Keratinocyte (primary cell): ENCODE measurements at regions not wholly inside any gene's neighbourhood (a gene's known extent, or its start where the extent isn't known, plus 50 kb on each side); places are given as distances from the start of the nearest gene placed in this dataset.

Experiments
- DNase-seq: peaks from one replicate; pipeline ENCODE4 v3.0.0-alpha.2; 2011; ENCODE audit warnings: low read depth, missing footprints, low spot score
- FAIRE-seq: peaks from 2 replicates; lab custom pipeline; 2011; peaks lifted over from hg19 to GRCh38; lab: Jason Lieb, UNC
- H2AFZ ChIP-seq: 2 replicates; pipeline ENCODE4 v1.6.0; 2012; ENCODE audit warnings: low read length, control low read depth, inconsistent platforms; ENCODE audit not compliant: control insufficient read depth
- H3K27ac ChIP-seq: 2 replicates; pipeline ENCODE4 v1.5.1; 2011; ENCODE audit warnings: low read length; ENCODE audit not compliant: control insufficient read depth, insufficient read depth
- H3K27me3 ChIP-seq: 3 replicates; pipeline ENCODE4 v1.6.0; 2011; ENCODE audit warnings: low read length; ENCODE audit not compliant: control insufficient read depth, insufficient read depth; ENCODE audit errors: extremely low read depth
- H3K36me3 ChIP-seq, 2 experiments: 2 replicates in 1 of 2; 3 replicates in 1 of 2; pipeline ENCODE4 v1.5.1; 2011; ENCODE audit warnings: low read length in 2 of 2, mild to moderate bottlenecking in 1 of 2; ENCODE audit not compliant: control insufficient read depth in 2 of 2, insufficient read depth in 2 of 2; ENCODE audit errors: extremely low read depth in 1 of 2
- H3K4me1 ChIP-seq: 3 replicates; pipeline ENCODE4 v1.5.1; 2011; ENCODE audit warnings: low read length; ENCODE audit not compliant: control insufficient read depth, insufficient read depth; ENCODE audit errors: extremely low read depth
- H3K4me2 ChIP-seq: 3 replicates; pipeline ENCODE4 v1.6.0; 2011; ENCODE audit warnings: low read depth, low read length; ENCODE audit not compliant: control insufficient read depth, insufficient read depth; ENCODE audit errors: extremely low read depth
- H3K4me3 ChIP-seq, 3 experiments: fragments of 200-600 bp in 1 of 3; sonication (generic) in 1 of 3; 2 replicates in 2 of 3; 3 replicates in 1 of 3; pipeline ENCODE4 v1.5.1; 2011 to 2016; ENCODE audit warnings: low read length in 3 of 3, mild to moderate bottlenecking in 3 of 3, control low read depth in 2 of 3, inconsistent platforms in 1 of 3, low read depth in 1 of 3, mixed read lengths in 1 of 3, mixed run types in 1 of 3, moderate library complexity in 1 of 3; ENCODE audit not compliant: control insufficient read depth in 2 of 3, insufficient read depth in 2 of 3; ENCODE audit errors: extremely low read depth in 1 of 3
- H3K79me2 ChIP-seq: 2 replicates; pipeline ENCODE4 v1.6.0; 2012; ENCODE audit warnings: low read length; ENCODE audit not compliant: control insufficient read depth, insufficient read depth
- H3K9ac ChIP-seq: 3 replicates; pipeline ENCODE4 v1.6.0; 2011; ENCODE audit warnings: low read length; ENCODE audit not compliant: control insufficient read depth, insufficient read depth; ENCODE audit errors: extremely low read depth
- H3K9me1 ChIP-seq: 3 replicates; pipeline ENCODE4 v1.6.0; 2011; ENCODE audit warnings: low read length; ENCODE audit not compliant: control insufficient read depth, insufficient read depth; ENCODE audit errors: extremely low read depth
- H3K9me3 ChIP-seq: 2 replicates; pipeline ENCODE4 v1.5.1; 2012; ENCODE audit warnings: low read depth, low read length; ENCODE audit not compliant: control insufficient read depth
- H4K20me1 ChIP-seq: 3 replicates; pipeline ENCODE4 v1.6.0; 2011; ENCODE audit warnings: low read length; ENCODE audit not compliant: control insufficient read depth, insufficient read depth; ENCODE audit errors: extremely low read depth
- EZH2 ChIP-seq: IDR thresholded peaks from one replicate; pipeline ENCODE4 v1.6.1; 2012; ENCODE audit warnings: inconsistent platforms, mild to moderate bottlenecking, low read length, moderate library complexity
- dilution Hi-C: fragments of 300-500 bp; cut with MboI; formaldehyde crosslinking; loops from one replicate; pipeline ENCODE4 v1.7.0; 2020; ENCODE audit warnings: low sequenced_read_pairs; ENCODE audit not compliant: extremely low pct_ligation_motif_present
- TF ChIP-seq, protein P1 (sequence below), 3 experiments: IDR thresholded peaks in 1 of 3; conservative IDR thresholded peaks in 1 of 3; optimal IDR thresholded peaks in 1 of 3; 2 replicates in 2 of 3; 3 replicates in 1 of 3; pipeline versions ENCODE3 to v1.5.1; 2011; ENCODE audit warnings: low read length in 3 of 3, mild to moderate bottlenecking in 3 of 3, moderate library complexity in 2 of 3, control low read depth in 1 of 3, inconsistent platforms in 1 of 3; ENCODE audit not compliant: insufficient read depth in 2 of 3; ENCODE audit errors: extremely low read depth in 1 of 3

DNA sequence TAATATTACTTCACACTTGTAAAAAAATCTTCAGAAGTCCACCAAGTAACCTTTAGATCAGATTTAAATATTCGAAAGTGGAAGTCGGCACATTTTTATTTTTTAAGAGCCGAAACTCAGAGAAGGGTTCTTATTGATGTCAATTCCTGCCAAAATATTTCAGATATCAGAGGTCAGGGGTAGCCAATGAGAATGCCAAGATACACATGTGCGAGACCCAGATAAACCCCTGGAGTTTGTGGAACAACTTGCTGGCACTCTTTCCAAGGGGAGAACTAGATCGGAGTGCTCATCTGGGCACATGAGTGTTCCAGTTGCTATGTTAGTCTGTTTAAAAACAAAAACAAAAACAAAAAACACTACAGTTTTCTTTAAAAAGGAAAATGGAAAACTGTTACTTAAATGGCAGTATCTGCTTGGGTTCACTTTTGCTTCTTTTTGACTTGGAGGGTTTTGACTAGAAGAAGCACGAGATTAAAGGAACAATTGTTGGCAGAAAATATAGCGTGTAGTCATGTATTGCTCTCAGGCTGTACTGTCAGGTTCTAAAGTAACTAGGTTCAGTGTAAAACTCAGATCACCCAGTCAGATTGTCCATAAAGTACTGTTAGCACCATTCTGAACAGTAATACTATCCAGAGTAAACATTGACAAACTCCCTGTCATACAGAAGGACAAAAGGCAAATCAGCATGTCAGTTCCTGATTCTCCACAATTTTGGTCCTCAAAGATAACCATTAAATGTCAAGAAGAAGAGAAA, 188.0 kb upstream of the PACRGL start:
- Histone ChIP-seq H3K4me2 (no peak overlapping the region), H3K36me3 (no peaks in the 10 kb centered on the region), H3K27ac (no peak overlapping the region), H3K4me3 (no peak overlapping the region), H4K20me1 (no peaks in the 10 kb centered on the region), H3K27me3 (no peaks in the 10 kb centered on the region), H3K79me2 (no peaks in the 10 kb centered on the region), H3K9ac (no peak overlapping the region), H3K9me3 (no peaks in the 10 kb centered on the region), H3K9me1 (no peaks in the 10 kb centered on the region), H3K4me1 (no peaks in the 10 kb centered on the region), H2AFZ (no peak overlapping the region)
- FAIRE-seq: no peak
- dilution Hi-C loops: no loop called here
- no peak for DNase-seq
- TF ChIP-seq, protein P1, sequence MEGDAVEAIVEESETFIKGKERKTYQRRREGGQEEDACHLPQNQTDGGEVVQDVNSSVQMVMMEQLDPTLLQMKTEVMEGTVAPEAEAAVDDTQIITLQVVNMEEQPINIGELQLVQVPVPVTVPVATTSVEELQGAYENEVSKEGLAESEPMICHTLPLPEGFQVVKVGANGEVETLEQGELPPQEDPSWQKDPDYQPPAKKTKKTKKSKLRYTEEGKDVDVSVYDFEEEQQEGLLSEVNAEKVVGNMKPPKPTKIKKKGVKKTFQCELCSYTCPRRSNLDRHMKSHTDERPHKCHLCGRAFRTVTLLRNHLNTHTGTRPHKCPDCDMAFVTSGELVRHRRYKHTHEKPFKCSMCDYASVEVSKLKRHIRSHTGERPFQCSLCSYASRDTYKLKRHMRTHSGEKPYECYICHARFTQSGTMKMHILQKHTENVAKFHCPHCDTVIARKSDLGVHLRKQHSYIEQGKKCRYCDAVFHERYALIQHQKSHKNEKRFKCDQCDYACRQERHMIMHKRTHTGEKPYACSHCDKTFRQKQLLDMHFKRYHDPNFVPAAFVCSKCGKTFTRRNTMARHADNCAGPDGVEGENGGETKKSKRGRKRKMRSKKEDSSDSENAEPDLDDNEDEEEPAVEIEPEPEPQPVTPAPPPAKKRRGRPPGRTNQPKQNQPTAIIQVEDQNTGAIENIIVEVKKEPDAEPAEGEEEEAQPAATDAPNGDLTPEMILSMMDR (optimal IDR thresholded peaks at IDR 0.05 in 1 of 3, IDR thresholded peaks at IDR 0.05 in 1 of 3, conservative IDR thresholded peaks at IDR 0.05 in 1 of 3; ENCODE audit: extremely low read depth in 1 of 3, insufficient read depth in 2 of 3, low read length in 3 of 3): no peak
- TF ChIP-seq EZH2: no peak

DNA sequence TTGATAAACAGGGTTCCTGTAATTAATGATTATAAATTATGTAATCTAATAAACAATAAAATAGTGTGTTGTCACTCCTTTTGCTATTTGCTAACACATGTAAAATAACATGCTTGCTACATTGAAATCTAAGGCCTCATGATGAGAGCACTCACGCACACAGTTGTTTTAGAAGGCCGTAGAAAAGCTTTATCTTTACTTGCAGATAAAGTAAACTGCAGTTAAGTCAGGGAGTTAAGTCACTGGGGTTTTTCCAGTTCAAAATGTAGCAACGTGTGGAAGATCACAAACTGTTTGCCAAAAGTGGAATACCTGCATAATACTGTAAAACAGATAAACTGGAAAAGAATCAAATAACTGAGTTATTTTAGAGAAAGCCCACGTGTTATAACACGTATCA, 187.3 kb upstream of the PACRGL start:
- dilution Hi-C loops: no loop called here

More for the DNA sequence above, 187.3 kb upstream of the PACRGL start:
- no peak overlapping the region for H3K4me3 ChIP-seq
- DNase-seq (no peak), FAIRE-seq (no peak)
- no peaks in the 10 kb centered on the region for H3K36me3 ChIP-seq
- H3K9ac ChIP-seq: no peak overlapping the region
- H3K9me3 ChIP-seq: no peaks in the 10 kb centered on the region
- H4K20me1 ChIP-seq: no peaks in the 10 kb centered on the region
- no peaks in the 10 kb centered on the region for H3K27me3 ChIP-seq
- TF ChIP-seq EZH2: no peak
- TF ChIP-seq, protein P1 (optimal IDR thresholded peaks at IDR 0.05 in 1 of 3, IDR thresholded peaks at IDR 0.05 in 1 of 3, conservative IDR thresholded peaks at IDR 0.05 in 1 of 3; ENCODE audit: extremely low read depth in 1 of 3, insufficient read depth in 2 of 3, low read length in 3 of 3): no peak
- H3K79me2 ChIP-seq: no peaks in the 10 kb centered on the region
- H3K4me2 ChIP-seq: no peak overlapping the region
- H2AFZ ChIP-seq: no peak overlapping the region
- no peaks in the 10 kb centered on the region for H3K9me1 ChIP-seq
- no peaks in the 10 kb centered on the region for H3K4me1 ChIP-seq
- H3K27ac ChIP-seq: no peak overlapping the region
